IPS-NIHi11 (cell line): ENCODE measurements at regions not wholly inside any gene's neighbourhood (a gene's known extent, or its start where the extent isn't known, plus 50 kb on each side); places are given as distances from the start of the nearest gene placed in this dataset.
"Not testable (repeated sequence)": the region's sequence is repeated elsewhere in the genome, so short reads cannot be mapped to it uniquely, and the experiment has no call there.

ENCODE experiments used
- DNase-seq: peaks from one replicate; pipeline ENCODE4 v3.0.0; 2012; ENCODE audit warnings: mixed read lengths, low spot score

DNA sequence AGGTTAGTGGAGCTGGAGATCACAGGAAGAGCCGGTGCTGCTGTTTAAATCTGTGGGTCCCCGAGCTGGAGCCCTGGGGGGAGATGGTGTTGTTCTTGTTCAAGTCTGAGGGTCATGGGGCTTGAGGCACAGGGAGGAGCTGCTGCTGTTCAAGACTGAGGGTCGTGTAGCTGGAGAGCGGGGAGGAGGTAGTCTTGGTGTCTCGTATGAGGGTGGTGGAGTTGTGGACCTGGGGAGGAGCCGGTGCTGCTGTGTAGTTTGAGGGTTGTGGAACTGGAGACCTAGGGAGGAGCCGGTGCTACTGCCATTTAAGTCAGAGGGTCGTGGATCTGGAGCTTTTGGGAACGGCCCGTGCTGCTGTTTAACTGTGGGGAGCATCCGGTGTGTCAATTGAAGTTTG, 112.2 kb upstream of the SULF2 start:
- DNase-seq, result no peak

DNA sequence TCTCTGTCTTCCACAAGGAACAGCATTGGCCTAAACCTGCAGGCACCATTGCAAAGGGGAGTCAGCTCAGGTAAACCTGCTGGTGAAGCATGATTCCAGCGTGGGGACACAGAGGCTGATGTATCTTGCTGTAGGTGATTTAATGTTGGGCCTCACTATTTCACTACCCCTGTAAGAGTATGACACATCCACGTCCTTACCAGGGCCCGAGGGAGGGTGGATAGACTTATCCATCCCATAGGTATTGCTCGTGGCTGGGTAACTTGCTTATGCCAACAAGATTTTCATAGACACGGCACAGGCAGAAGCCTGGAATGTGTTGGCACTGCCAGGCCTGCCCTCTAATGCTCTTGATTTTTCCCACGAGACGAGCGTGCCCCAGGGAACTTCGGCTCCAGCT, 107.4 kb upstream of the SULF2 start:
- not testable (repeated sequence) for DNase-seq

DNA sequence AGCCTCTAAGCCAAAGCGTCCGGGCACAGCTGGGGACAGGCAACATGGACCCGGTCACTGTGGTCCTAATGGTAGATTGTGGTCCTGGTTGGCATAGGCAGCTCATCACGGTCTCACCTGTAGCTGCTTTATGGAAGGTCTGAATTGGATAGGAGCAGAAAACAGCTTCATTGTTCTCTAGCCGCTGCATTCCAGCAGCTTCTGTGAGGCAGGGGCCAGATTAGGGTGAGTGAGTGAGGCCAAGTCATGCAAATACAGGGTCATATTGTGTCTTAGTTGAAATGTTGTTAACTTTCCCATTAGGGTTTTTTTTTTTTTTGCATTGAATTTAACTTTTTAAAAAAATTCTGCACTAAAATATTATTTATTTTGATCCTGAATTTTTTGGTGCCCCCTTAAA, 105.4 kb upstream of the SULF2 start:
- DNase-seq, result not testable (repeated sequence)

DNA sequence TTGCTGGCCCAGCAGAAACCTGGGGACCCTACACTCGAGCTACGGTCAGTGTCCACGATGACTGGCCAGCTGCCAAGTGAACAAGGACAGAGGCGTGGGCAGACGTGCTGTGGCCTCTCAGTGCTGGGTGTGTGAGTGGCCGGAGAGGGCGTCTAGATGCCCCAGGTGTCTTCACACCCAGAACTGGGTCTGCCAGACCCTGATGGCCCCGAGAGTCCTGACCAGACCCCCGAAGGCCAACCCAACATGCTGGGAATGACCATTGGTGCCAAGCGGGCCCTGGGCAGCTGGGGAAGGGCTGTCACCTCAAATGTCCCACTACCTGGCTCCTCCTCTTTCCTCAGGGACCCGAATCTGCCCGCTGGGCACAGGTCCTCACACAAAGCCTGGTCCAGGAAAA, 104.5 kb upstream of the SULF2 start:
- DNase-seq, result not testable (repeated sequence)

DNA sequence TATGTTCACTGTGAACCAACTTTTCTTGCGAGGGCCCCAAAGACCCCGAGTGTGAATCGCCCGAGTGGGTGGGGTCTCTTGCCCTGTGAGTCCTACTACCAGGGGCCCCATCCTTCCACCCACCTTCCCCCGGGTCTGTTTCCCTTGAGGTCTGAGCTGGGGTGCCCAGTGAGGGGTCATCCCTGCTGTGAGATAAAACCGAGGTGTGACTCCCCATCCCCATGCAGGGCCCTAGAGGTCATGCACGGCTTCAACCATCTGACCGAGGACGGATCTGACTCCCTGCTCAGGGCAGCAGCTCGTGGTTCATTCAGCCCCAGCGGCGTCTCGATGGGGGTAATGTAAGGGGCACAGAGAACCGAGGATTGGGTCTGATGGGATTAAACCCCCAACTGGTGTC, 103.1 kb upstream of the SULF2 start:
- DNase-seq, result no peak

DNA sequence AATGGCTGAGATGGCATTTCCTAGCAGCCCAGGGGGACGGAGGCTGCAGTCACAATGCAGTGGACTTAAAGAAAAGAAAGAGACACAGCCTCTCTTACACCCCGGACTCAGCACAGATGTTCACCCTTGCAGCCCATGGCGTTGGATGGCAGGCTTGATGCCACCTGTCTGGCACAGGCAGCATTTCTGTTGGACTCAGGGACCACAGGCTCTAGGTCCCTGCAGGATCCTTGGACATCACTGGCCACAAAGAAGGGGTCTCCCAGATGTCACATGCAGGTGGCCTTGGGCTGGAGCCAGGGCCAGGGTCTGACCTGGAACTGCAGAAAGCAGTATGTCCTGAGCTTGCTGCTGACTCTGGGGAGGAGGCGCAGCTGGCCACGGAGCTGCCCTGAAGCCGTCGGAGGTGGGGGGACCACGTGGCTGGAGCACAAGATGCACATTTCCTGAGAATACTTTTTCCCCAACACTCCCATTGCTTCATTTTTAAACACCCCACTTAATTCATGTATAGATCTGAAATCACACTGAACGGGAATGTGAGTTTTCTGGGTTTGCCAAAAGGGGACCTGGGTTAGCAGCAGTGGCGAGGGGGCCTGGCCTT, 102.3 kb upstream of the SULF2 start:
- no peak for DNase-seq

DNA sequence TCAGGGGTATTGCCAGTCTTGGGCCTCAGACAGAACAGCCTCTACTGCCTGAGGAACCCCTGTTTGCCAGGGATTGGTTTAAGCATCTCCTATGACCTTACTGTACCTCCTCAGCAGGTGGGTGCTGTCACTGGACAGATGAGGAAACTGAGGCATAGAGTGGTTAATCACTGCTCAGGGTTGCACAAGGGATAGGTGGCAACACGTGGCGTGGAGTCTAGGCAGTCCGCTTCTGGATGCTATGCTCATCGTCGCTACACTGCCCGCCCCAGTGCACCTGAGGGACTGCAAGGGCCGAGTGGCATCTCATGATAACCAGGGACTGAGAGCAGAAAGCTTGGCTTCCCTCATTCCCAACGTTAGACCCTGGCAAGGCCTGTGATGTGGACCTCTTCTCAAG, 101.8 kb upstream of the SULF2 start:
- DNase-seq, result no peak

DNA sequence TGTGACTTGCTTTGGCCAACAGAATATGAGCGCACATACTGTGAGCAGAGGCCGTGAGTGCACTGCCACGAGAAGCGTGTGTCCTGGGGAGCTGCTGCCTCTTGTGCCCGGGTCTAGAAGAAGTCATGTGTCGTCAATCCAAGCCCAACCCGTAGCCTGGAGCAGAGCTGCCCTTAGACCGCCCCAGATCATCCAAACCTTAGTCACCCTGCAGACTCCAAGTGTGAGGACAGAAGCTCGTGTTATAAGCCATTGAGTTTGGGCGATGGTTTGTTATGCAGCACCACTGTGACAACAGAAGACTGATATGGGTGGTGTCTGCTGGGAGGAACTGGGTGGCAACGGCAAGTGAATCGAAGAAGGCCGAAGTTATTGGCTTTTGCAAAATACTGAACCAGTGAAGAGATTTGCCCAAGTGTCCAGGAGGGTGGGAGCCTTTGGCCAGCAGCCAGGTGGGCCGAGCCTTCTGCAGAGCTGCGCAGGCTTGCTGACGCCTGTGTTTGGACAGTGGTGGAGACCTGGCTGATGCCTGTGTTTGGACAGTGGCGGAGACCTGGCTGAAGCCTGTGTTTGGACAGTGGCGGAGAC, 101.3 kb upstream of the SULF2 start:
- no peak for DNase-seq

DNA sequence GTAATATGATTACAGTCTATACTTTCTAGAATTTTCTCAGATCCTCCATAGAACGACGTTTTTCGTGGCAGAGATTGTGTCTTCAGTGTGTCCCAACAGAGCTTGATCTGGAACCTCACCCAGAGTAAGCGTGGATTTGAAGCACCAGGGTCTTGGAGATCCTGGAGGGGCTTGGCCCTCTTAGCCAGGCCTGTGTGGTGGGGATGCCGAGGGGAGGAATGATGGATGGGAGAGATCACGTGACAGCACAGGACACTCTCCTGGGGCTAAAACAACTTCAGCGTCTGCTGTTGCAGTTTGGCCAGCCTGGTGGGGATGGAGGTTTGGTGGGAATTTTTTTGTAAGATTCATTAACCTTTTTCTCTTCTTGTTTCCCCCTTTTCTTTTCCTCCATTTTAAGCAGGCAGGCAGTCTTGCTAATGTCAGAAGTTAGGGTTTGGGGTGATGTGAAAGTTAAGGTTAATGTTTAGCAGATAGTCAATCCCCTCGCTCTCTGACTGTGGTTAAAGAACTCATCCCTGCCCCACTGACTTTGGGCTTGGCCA, 100.7 kb upstream of the SULF2 start:
- DNase-seq, result no peak

DNA sequence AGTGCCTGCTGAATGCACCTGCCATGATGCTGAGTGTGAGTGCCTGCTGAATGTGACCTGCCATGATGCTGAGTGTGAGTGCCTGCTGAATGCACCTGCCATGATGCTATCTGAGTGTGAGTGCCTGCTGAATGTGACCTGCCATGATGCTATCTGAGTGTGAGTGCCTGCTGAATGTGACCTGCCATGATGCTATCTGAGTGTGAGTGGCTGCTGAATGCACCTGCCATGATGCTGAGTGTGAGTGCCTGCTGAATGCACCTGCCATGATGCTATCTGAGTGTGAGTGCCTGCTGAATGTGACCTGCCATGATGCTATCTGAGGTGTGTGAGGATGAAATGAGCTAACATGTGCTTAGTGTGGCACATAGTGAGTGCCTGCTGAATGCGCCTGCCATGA, 98.7 kb upstream of the SULF2 start:
- not testable (repeated sequence) for DNase-seq

DNA sequence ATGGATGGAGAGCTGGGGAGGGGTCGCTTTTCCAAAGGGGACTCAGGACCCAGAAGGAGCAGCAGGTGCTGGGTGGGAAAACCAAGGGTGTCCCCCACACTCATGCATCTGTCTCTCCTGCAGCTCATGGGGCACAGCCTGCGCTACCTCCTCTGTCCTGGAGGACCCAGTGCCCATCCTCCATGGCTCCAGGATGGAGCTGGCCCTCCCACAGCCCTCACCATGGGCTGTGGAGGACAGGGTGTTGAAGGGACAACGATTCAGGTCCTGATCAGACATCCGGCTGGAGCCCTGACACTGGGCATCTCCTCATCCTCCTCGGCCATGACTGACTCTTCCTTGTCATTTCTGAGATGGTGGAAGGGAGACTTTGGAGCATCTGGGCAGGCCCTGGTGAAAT, 97.9 kb upstream of the SULF2 start:
- DNase-seq, result no peak

DNA sequence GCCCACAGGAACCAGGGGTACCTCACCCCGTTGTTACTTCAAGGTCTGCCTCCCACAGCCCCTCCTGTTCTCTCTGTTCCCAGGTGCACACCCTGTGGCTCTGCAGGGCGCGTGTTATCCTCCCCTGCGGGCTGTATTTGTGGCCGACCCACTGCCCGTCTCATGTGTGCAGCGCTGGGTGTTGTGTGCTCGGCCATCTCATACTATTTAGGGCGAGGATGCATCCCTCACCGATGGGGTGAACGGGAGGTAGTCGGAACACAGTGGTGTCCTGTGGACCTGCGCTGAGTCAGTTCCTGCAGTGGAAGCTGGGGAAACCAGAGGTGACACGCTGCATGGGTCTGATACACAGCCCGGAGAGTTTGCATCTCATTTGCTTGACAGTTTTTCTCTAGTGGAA, 94.5 kb upstream of the SULF2 start:
- no peak for DNase-seq

DNA sequence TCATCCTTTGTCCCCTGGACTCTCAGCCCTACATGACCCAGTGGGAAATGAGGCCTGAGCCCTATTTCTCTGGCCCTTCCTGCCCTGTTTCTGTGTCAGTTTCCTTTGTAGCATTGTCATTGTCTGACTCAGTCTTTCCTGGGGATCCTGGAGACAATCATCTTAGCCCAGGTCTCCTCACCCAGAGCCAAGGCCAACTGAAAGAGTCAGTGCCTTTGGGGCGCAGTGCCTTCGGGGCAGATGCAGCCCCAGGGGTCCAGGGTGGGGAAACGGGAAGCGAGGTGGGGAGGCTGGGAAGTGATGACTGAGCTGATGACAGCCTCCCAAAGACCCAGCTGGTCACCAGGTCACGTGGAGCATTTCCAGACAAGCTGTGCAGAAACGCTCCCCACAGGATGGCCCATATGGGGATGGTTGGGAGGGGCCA, 93.3 kb upstream of the SULF2 start:
- no peak for DNase-seq

DNA sequence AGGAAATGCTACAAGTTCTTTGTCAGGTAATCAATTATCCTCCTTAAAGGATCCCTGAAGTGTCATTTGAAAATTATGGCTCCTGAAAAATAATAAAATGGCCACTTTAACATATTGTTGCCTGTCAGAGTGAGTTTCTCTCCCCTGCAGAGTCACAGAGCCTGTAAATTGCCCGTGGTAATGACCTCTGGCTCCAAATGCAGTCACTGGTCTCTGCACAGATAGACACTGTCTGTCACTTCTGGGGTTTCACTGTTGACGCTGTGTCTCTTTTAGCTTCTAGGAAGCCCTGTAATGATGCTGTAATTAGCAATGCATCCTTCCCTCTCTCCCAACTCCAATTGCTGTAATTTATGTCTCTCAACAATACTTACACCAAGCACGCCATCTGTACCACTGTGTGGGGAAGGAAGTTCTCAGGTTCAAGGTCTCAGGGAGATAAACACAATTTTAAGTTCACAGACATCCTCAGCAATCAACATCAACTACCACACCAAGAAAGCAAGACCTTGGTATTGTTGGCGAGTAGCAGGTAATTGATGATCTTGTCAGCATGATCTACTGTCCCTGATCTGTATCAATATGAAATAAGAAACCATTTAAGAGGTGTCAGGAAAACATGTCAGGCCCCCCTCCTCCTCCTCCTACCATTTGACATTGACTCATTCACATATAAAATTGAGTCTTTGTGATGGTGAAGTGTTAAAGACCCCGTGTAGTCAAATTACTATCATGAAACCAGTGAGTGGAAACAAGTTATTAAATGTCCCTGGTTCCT, 91.2 kb upstream of the SULF2 start:
- DNase-seq, result no peak

DNA sequence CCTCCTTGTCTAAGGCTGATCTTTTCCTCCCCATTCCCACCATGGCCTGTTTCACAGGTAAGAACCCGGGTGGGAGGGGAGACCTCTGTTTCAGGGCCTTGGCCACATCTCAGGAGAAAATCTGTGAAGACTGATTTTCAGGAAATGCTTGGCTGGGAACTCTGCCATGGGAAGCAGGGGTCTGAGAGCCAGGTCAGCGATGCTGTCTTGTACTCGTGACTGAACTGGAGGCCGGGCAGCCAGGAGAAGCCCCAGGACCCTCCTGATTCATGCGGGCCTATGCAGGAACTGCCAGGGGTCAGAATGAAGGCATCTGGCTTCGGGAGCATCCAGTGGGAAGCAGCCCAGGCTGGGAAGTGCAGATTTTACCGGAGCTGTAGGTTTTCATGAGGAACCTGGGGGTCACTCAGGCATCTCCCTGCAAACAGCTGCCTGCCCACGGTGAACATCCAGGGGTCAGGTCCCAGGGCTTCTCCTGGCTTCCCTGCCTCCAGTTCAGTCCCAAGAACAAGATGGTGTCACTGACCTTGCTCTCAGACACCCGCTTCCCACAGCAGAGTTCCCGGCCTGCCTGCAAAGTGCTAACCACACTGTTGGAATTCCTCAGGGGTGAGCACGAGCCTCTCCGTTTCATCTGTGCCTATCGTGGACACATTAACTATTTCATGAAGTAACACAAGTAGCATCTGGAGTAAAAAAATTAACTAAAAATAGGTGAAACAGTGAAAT, 90.2 kb upstream of the SULF2 start:
- no peak for DNase-seq

DNA sequence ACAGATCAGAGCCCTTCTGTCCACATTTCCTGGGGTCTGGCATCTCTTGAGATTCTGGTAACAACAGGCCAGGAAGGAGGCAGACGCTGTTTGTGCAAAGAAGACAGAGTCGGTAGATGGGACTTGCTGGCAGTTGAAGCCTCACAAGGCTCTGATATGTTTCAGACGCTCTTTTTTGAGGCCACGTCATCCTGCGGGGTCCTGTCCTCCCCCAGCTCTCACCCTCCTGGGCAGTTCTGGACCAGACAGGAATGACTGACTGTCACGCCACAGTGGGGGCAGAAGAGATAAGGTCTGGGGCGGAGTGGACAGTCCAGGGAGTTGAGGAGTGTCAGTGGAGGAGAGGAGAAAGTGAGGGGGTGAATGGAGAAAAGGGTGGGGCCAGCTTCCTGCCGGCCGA, 87.1 kb upstream of the SULF2 start:
- no peak for DNase-seq

DNA sequence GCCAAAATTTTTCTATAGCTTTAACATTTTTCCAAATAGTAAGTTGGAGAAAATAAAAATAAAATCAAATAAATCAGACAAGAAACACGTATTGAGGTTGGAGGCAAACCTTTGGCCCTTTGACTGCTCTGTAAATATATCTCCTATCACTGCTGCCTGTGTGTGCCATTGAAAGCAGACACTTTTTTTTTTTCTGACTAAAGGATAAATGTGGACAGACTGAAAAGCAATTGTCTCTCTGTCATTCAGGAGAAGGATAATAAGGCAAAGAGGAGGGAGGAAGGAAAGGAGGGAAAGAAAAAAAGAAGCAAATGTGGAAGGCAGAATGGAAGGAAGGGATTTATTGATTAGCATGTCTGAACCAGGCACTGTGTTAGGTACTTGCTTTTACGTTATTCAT, 85.2 kb upstream of the SULF2 start:
- no peak for DNase-seq

DNA sequence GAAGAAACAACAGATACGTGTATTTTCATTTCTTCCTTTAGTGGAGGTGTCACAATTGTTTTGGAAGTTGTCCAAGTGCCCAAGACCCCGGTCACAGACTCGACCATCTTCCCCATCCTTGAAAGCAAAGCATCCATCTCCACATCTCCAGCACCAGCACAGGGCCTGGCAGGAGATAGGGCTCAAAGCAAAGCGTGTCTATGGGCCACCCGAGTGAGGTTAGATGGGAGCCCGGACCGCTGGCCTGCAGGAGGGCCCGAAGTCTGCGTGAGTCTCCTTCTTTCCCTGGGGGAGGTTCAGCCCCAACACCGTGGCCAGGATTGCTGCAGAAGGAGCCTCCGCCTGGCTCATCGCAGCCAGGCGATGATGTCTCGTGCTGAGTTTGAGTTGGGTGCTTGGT, 83.5 kb upstream of the SULF2 start:
- DNase-seq, result no peak

DNA sequence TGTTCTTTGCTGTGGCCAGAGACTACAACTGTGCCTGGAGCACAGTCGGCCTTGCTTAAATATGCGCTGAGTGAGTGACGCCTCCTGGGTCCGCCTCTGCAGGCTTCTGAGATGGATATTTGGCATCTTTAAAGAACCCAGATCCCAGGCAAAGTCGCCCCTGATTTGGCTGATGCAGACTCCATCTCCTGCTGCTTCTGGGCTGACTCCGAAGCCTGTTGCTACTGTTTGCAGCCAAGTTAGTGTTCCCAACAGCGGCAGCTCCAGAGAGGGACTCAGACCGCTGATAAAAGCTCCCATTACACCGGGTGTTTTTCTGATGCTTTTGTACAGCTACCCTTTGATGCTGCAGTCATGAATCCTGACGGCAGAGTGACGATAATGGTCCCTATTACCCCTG, 83.0 kb upstream of the SULF2 start:
- no peak for DNase-seq

DNA sequence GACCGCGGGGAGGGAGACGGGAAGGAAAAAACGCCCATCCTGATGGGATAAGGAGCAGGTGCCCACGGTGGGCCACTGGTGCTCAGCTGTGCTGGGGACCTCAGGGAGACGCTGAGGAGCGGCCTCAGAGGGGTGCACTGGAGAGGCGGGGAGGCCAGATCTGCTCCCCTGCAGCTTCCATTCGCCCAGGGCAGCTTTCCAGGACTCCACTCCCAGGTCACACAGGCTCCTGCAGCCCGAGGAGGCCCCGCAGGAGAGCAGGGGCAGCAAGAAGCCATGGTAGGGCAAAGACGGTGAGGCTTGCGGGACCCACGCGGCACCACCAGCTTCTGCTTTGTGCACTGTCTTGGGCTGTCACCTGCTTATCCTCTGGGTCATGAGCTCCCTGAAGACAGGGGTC, 82.5 kb upstream of the SULF2 start:
- no peak for DNase-seq

DNA sequence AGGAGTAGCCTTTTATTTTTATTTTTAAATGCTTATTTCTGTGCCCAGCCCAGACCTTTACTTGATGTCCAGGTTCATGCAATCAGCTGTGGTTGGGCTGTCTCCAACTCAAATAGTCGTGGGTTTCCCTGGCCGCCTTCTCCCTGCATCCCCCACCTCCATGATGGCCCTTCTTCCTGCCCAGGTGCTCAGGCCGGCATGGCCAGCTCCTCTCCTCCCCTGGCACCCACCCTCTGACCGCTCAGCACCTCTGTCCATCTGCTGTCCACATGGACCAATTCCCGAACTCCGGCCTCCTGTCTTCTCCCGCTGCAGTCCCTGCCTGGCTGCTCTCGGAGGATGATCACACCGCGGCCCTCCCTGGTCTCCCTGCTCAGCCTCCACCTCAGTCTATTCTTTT, 81.2 kb upstream of the SULF2 start:
- no peak for DNase-seq

DNA sequence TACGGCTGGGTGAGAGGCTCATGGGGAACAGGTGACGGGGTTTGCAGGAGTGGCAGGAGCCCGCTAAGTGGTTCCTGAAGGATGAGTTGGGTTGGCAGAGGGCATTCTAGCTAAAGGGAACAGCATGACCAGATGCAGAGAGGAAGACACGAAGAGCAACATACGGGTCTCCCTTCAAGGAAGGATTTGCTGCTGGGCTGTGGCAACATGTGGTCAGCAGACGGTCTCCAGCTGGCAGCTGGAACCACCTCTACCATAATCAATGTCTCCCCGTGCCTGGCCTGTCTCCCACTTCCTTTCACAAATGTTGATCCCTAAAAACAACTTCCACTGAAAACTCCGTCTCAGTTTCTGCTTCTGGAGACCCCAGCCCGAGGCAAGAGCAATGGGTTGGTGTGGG, 80.6 kb upstream of the SULF2 start:
- DNase-seq, result no peak

DNA sequence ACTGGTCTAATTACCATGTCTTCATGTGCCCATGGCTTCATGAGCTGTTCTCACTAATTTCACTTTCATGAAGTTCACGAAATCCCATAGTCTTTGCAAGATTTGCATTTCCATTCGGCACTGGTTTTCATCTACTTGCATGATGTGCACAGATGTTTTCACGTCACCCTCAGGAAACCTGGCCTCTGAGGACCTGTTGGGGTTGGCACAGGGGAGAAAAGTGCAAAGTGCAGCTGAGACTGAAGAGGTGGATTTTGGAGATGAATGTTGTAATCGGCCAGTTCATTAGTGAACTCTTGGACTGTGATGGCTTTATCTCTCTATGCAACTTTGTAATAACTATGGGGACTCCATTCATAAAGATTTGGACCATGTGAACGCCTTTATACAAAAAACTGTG, 80.2 kb upstream of the SULF2 start:
- no peak for DNase-seq
